Right atrium auricular region (tissue), 2 donors: ENCODE measurements at regions not wholly inside any gene's neighbourhood (a gene's known extent, or its start where the extent isn't known, plus 50 kb on each side); places are given as distances from the start of the nearest gene placed in this dataset.

ENCODE experiments used
- DNase-seq: peaks from one replicate; pipeline ENCODE4 v3.0.0-alpha.2; 2019; ENCODE audit warnings: low spot score
- H3K27ac ChIP-seq, 2 donors: fragments of 200-600 bp; sonication (generic); 1 replicate in 1 of 2; 2 replicates in 1 of 2; pipeline ENCODE4 v1.5.1; 2016 to 2019
- H3K27me3 ChIP-seq, 2 donors: fragments of 200-600 bp; sonication (generic); one replicate each; pipeline versions ENCODE4 v1.5.1 to v1.6.0; 2017 to 2019
- H3K36me3 ChIP-seq: fragments of 200-600 bp; sonication (generic); one replicate; pipeline ENCODE4 v1.5.1; 2016
- H3K4me1 ChIP-seq, 2 donors: fragments of 200-600 bp; sonication (generic); one replicate each; pipeline versions ENCODE4 v1.5.1 to v1.6.0; 2017 to 2019
- H3K4me3 ChIP-seq, 2 donors: fragments of 200-600 bp; sonication (generic); 1 replicate in 1 of 2; 2 replicates in 1 of 2; pipeline ENCODE4 v1.5.1; 2017 to 2019; ENCODE audit warnings: mild to moderate bottlenecking in 1 of 2, moderate library complexity in 1 of 2
- H3K9me3 ChIP-seq, 2 donors: fragments of 200-600 bp; sonication (generic); one replicate each; pipeline ENCODE4 v1.5.1; 2019
- TF ChIP-seq, protein P1 (sequence below), 2 donors: fragments of 200-600 bp; sonication (generic); IDR thresholded peaks; one replicate each; pipeline ENCODE4 v1.5.1; 2019; ENCODE audit warnings: antibody characterized with exemption in 2 of 2

DNA sequence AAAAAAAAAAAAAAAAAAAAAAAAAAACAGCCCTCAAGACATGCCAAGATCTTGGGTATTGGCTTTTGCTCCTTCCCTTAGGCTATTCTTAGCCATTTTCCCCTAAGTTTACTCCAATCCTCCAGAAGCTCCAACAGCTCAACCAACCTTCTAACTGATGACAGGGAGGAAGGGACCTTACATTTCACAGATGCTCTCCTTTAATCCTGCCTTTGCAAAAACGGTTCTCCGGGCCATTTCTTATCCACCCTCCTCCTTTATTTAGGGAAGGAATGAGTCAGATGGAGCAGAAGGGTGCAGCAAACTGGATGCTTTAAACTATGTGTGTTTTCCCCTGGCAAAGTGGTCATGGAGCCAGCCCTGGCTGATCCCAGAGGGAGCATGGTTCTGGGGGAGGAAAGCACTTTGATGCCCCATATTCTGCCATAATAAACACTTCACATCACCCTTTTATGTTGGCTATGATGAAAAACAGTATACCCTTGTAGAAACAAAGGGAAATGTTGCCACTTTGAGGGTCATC is 369.4 kb upstream of the DMAC1 start:
- H3K27ac ChIP-seq, result no peak overlapping the region
- no peaks in the 10 kb centered on the region for H3K27me3 ChIP-seq
- H3K9me3 ChIP-seq, result no peaks in the 10 kb centered on the region
- TF ChIP-seq, protein P1, sequence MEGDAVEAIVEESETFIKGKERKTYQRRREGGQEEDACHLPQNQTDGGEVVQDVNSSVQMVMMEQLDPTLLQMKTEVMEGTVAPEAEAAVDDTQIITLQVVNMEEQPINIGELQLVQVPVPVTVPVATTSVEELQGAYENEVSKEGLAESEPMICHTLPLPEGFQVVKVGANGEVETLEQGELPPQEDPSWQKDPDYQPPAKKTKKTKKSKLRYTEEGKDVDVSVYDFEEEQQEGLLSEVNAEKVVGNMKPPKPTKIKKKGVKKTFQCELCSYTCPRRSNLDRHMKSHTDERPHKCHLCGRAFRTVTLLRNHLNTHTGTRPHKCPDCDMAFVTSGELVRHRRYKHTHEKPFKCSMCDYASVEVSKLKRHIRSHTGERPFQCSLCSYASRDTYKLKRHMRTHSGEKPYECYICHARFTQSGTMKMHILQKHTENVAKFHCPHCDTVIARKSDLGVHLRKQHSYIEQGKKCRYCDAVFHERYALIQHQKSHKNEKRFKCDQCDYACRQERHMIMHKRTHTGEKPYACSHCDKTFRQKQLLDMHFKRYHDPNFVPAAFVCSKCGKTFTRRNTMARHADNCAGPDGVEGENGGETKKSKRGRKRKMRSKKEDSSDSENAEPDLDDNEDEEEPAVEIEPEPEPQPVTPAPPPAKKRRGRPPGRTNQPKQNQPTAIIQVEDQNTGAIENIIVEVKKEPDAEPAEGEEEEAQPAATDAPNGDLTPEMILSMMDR (IDR thresholded peaks at IDR 0.05), result no peak
- peaks cover 0 to 4% of the 10 kb centered on the region in 2 donors for H3K4me1 ChIP-seq
- DNase-seq, result no peak
- no peak overlapping the region for H3K4me3 ChIP-seq
- H3K36me3 ChIP-seq, result no peaks in the 10 kb centered on the region

DNA sequence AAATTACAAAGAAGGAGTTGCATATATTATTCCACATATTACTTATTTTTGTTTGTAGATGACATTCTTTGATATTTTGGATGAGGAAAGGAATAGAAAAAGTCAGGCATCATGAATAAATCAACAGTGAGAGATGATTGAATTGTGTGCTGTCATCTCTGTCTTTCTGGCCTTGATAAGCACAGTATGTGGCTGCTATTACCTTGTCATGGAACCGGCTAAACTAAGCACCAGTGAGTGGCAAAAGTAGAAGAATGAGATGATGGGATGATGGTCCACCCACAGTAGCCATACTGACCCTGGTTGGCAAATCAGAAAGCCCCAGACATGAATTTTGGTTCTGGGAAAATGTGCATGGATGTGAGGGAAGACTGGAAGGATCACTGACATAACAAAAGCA is 361.2 kb upstream of the DMAC1 start:
- H3K27ac ChIP-seq, result no peak overlapping the region
- TF ChIP-seq, protein P1 (IDR thresholded peaks at IDR 0.05), result no peak
- no peaks in the 10 kb centered on the region for H3K4me1 ChIP-seq

DNA sequence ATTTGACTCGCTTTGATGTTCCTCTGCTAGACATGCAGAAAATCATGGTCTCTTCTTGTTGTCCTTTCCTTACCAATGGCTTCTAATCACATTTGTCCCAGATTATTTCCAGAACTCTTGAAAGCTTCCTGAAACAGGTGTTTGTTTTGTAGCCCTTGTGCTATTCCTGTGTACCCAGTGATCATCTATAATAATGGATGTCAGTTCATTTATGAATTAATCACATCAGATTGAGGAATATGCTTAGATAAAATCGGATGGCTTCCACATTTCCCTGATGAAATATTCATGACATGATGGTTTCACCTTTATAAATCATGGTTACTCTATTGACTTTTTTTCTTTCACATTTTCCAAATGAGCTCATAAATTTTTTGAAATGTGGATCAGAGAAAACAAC is 359.0 kb upstream of the DMAC1 start:
- H3K4me3 ChIP-seq, result no peak overlapping the region
- H3K36me3 ChIP-seq, result no peaks in the 10 kb centered on the region
- TF ChIP-seq, protein P1 (IDR thresholded peaks at IDR 0.05), result no peak
- no peaks in the 10 kb centered on the region for H3K27me3 ChIP-seq
- no peaks in the 10 kb centered on the region for H3K9me3 ChIP-seq
- DNase-seq, result no peak
- H3K4me1 ChIP-seq, result no peaks in the 10 kb centered on the region
- no peak overlapping the region for H3K27ac ChIP-seq

More for the DNA sequence above, 361.2 kb upstream of the DMAC1 start:
- Histone ChIP-seq H3K4me3 (no peak overlapping the region), H3K27me3 (no peaks in the 10 kb centered on the region), H3K36me3 (no peaks in the 10 kb centered on the region), H3K9me3 (no peaks in the 10 kb centered on the region)
- DNase-seq, result no peak

DNA sequence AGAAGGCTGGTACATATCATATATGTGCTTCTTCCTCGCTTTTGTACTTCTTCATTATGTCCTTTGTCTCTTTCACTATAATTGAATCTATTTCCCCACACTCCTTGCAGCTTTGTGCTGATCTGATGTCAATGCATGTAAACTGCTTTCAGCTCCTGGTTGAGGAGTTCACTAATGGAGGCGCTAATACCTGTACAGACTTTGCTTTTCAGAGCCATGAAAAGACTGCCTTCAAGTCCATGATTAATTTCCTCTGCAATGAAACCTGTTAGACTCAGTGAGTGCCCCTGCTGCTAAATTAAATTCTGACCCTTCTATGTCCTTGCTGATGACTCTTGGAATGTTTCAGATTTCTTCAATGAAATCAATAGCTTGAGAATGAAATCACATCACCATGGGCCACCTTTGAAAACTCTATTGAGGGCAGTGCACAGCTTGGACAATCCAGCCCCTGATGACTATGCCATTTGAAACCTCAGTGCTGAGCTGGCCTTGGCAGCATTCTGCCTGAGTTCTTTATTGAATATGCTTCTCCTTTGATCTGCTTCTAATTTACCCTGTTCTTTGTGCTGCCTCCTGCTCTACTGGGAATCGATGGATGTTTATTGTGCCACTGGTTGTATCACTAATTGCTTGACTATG is 358.2 kb upstream of the DMAC1 start:
- Histone ChIP-seq H3K27ac (no peak overlapping the region), H3K9me3 (no peaks in the 10 kb centered on the region), H3K27me3 (no peaks in the 10 kb centered on the region), H3K4me3 (no peak overlapping the region), H3K36me3 (no peaks in the 10 kb centered on the region), H3K4me1 (no peaks in the 10 kb centered on the region)
- TF ChIP-seq, protein P1 (IDR thresholded peaks at IDR 0.05), result no peak
- DNase-seq, result no peak

DNA sequence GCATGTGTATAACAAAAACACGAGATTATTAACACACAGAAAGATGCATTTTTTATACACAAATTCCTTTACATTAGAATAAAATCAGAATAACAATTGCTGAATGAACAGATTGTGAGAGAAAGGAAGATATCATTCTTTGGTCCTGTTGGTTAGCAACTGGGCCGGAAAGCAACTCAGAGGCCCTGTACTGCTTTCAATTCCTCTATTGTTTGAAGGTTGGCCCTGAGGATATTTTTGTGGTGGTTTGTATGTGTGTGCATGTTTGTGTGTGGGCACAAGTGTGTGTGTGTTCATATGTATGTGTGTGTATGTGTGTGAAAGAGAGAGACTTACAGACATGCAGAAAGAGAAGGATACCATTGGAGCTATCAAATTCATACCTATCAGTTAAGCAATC is 356.8 kb upstream of the DMAC1 start:
- H3K27ac ChIP-seq, result no peak overlapping the region
- TF ChIP-seq, protein P1 (IDR thresholded peaks at IDR 0.05), result no peak

DNA sequence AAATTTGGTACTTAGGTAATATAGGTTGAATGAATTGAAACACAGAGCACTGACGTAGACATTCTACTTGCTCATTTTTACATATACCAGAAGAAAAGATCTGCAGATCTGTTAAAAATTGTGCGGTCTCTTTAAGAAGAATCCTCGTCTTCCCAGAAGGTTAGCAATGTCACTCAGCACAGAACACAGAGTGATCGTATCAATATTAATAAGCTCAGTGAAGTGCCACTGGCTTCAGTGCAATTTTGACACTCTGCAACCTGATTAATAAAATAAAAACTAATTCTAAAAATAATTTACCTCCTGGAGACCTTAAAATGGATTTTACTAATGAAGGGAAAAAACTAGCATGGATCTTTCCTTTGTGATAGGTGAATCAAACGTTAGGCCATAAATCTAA is 356.1 kb upstream of the DMAC1 start:
- TF ChIP-seq, protein P1 (IDR thresholded peaks at IDR 0.05), result no peak
- H3K27me3 ChIP-seq, result no peaks in the 10 kb centered on the region
- H3K4me1 ChIP-seq, result no peaks in the 10 kb centered on the region
- no peak overlapping the region for H3K27ac ChIP-seq
- peaks cover 0 to 7% of the 10 kb centered on the region in 2 donors for H3K9me3 ChIP-seq
- H3K36me3 ChIP-seq, result no peaks in the 10 kb centered on the region
- DNase-seq, result no peak
- no peak overlapping the region for H3K4me3 ChIP-seq

More for the DNA sequence above, 356.8 kb upstream of the DMAC1 start:
- Histone ChIP-seq H3K4me3 (no peak overlapping the region), H3K36me3 (no peaks in the 10 kb centered on the region), H3K4me1 (no peaks in the 10 kb centered on the region), H3K27me3 (no peaks in the 10 kb centered on the region), H3K9me3 (peaks cover 0 to 6% of the 10 kb centered on the region in 2 donors)
- no peak for DNase-seq
